HG02798 (cell line): ENCODE measurements at regions not wholly inside any gene's neighbourhood (a gene's known extent, or its start where the extent isn't known, plus 50 kb on each side); places are given as distances from the start of the nearest gene placed in this dataset.

Experiments used
- ATAC-seq: cut with Tn5 transposase; IDR thresholded peaks from one replicate; pipeline ENCODE4 v1.9.1; 2021; ENCODE audit warnings: mild to moderate bottlenecking; ENCODE audit not compliant: unreplicated experiment, poor library complexity

DNA sequence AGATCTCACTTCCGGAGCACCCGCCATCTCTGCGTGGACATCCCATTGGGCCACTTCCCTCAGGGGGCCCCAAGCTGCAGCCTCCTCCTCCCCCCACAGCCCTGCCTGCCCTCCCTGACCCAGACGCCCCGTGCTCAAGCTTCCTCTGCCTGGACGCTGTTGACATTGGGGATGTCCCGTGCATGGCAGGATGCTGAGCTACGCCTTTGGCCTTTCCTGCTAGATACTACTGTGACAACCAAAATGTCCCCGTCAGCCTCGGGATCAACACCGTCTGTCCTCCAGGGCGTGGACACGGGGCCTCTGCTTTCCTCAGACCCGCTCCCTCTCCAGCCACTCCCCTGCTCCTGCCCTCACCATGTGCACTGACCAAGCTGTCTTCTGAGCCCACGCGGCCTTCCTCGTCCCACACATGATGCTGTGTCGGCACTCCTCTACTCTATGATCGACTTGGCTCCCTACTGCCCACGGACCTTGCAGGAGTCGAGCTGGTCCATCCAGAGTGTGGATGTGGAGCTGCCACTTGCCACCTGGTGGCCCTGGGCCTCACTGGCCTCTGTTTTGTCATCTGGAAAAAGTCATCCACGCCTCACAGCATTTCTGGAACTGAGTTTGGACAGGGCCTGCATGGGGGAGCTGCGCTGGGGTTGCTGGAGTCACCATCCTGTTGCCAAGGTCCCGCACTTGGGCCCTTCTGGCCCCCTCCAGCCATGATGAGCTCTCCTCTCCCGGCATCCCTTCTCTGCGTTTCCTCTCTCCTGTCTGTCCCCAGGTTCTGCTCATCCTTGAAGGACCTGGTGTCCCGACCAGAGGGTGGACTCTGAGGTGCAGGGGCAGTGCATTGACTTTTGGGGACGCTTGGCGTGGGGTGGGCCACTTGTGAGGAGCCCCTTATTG lies 221.7 kb upstream of the CIBAR2 start:
- ATAC-seq: no peak

DNA sequence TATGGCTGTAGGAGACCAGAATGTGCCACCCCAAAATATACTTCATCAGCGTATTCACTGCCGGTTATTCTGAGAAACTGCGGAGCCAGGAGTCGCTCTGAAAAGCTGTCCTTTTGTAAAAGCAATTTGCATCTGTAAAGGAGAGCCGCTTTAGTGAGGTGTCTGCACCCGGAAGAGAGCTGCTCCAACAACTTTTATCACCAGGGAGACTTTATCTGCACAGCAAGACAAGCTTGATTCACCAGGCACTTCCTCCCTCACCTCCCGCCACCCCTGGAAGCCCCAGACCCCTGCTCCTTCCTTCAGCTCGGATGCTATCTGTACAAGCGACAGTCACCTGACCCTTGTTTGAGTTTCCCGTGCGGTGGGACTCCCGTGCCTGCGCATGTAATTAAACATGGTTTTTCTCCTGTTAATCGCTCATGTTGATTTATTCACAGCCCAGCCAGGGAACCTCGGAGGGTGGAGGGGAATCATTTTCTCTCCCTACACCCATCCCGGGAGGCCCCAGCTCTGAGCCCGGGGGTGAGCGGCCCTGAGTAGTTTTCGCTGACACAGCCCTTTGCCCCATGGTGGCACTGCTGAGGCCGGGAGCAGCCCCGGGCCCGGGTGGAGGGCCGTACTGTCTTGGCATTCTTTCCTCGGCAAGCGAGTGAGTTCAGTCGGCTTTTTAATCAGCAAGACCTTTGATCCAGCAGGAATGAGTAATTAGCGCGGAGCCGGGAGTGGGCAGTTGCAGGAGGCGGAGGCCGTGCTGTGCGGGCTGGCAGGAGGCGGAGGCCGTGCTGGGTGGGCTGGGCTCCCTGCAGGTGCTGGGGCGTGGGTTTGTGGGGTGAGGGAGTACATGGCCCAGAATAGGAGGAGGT lies 222.7 kb upstream of the CIBAR2 start:
- no peak for ATAC-seq

DNA sequence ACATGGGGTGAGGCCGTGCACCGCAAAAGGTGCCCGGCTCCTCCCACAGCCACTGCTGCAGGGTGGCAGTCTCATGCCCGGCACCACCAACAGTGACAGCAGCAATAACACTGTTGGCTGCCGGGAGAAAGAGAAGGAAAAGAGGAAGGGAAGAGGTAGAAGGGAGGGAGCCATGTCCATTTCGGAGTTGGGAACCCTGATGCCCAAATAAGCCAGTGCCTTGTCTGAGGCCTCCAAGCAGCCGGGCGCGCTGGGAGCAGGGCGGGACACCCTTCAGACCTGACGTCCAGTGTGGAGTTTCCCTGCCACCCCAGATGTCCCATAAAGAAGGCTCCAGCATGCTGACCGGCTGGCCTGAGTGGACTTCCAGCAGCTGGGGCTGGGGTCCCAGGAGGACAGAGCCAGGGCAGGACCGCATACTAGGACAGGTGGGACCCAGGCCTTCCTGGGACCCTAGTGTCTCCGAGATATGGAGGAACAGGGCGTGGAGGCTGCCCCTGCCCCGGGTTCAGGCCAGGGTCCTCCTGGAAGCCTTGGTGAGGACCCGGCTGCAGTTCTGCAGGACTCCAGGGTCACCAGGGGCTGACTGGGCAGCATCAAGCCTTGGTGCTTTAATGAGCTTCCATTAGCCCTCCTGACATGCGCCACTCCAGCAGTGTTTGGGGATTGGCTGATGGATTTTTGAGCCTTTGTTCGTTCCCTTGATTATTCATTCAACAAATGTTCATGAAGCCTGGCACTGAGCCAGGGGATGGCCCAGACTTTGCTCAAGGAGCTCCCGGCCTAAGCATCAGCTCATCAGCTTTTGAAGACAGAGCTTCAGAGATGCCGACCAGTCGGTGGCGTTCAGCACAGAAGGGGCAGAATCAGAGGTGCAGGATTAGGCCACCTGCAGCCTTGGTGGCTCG lies 223.6 kb upstream of the CIBAR2 start:
- ATAC-seq: no peak

DNA sequence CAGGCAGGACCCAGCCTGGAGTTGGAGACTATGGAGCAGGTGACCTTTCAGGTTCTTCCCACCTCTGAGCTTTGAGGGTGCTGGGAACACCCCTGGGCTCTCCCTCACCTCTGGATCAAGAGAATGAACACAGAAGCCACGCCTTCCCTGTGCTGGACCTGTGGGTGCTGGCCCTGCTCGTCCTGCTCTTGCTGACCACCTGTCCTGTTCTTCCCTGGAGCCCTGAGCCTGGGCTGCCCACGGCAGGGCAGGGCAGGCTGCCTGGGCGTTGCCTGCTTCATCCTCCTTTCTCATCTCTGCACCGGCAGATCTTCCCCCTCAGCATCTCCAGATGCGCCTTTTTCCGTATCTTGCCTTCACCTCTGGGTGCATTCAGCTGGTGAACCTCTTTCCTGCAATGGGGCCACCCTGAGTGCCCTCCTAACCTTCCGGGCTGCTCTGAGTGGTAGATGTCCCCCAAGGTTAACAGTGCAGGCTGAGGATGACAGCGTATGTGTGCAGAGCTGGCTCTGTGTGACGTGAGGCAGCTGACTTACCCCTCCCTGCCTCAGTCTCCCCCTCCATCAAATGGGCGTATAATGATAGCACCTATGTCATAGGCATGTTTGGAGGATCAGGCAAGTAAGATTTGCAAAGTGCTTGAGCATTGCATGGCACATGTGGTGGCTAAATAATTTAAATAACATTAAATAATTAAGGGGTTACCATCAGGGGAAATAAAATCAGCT lies 225.8 kb upstream of the CIBAR2 start:
- no peak for ATAC-seq

DNA sequence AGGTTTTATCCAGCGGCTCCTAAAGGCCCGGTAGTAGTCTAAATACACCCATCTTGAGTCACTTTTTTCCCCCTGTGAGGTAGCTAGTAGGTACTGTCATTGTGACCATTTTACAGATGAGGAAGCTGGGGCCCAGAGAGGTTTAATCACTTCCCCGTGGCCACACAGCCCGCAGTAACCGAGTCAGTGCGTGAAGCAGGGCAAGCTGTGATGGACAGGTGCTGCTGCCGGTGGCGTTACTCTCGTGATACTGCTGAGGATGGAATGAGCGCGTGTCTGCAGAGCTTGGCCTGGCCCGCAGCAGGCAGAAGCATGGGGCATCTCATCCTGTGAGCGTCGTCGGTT lies 226.3 kb upstream of the CIBAR2 start:
- no peak for ATAC-seq

DNA sequence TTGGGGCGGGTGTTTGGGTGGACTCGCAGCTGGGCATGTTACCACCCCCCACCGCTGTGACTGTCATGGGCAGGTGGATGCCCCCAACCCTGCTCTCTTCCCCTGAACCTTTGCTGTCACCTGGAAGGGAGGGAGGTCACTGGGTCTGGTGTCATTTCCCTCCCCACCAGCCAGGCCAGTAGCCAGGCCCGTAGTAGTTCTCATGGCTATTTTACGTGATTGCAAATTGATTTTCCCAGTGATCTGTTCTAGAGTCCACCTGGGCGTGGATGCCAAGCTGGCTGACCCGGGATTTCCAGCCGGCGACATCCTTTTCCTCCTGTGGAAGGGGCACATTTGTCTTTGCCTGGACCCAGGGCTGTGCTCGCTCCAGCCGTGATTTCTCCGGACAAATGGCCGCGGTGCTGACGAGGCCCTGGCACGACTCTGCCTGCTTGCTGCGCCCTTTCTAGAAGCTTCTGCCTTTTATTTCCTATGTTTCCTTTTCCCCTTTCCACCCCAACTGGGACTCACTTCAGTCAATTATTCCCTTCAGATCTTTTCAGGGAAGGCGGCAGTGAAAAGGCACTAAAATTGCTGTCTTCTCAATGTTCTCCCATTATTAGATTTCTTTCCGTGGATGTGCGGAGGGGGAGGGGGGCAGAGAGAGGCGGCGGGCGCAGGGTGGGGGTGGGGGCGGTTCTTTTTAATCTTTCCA lies 226.9 kb upstream of the CIBAR2 start:
- no peak for ATAC-seq

DNA sequence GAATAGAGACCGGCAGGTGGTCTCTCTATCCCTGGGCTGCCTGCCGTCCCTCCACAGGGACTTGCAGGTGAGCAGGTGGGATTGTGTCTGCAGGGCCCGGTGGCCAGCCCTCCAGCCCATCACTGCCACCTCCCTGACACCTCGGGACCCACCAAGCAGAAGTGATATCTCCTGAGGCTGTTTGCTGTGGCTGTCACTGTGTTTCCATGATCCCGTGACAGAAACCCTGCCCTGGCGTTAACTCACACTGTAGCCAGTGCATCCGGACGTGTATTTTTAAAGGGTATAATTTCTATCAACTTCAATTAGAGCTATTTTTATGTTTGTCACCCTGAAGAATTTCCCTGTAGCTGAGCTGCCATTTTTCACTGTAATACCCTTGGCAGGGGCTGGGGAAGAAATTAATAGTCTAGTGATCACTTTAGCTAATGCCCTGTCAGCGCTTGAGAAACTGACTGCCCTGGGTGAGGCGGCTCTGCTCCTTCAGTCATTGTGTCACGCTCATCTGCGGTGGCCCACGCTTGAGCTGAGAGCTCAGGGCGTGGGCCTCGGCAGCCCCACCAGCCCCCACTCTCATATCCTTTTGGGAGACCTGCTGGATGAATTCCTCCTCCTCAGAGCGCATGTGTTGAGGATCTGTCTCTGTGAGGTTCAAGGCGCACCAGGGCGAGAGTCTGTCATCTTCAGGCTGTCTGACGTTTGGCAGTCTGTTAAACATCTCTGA lies 229.9 kb upstream of the CIBAR2 start:
- ATAC-seq: no peak

DNA sequence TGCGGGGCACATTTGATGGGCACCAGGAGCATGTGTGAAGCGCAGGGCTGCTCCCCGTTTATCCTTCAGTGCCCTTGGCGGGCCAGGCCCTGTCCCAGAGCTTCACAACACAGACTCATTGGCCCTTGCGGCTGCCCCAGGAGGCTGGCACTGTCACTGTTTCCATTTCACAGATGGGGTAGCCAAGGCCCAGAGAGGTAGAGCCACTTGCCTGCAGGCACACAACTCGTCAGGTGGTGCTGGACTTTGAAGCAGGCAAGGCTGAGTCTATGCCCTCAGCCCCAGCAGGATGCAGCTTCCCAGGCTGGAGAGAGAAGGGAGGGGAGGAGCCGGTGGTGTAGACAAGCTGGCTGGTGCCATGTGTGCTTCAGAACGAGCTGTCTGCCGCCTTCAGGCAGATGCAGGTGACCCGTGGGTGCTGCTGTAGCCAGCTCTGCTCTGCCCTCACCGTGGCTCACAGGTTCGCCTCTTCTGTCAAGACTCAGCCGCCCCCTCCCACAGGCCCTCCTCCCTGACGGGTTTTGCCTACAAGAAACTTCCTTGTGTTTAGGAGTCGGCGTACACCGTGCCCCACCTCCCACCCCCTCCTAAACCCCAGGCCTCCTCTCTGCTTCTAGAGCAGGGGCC lies 232.3 kb upstream of the CIBAR2 start:
- ATAC-seq: no peak

DNA sequence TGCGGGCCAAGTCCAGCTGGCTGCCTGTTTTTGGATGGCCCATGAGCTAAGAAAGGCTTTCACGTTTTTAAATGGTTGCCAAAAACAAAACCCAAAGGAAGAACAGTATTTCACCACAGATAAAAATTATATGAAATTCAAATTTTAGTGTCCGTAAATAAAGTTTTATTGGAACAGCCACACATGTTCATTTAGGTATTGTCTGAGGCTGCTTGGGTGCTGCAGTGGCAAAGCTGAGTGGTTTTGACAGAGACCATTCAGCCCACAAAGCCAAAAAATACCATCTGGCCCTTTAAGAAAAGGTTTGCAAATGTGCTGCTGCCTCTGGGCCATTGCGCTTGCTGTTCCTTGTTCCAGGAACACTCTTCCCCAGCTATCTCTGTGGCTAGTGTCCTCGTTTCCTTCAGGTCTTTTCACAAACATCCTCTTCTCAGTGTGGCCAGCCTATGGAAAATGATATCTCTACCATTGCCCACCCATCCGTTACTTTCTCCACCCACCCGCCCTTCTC lies 232.9 kb upstream of the CIBAR2 start:
- ATAC-seq: no peak

DNA sequence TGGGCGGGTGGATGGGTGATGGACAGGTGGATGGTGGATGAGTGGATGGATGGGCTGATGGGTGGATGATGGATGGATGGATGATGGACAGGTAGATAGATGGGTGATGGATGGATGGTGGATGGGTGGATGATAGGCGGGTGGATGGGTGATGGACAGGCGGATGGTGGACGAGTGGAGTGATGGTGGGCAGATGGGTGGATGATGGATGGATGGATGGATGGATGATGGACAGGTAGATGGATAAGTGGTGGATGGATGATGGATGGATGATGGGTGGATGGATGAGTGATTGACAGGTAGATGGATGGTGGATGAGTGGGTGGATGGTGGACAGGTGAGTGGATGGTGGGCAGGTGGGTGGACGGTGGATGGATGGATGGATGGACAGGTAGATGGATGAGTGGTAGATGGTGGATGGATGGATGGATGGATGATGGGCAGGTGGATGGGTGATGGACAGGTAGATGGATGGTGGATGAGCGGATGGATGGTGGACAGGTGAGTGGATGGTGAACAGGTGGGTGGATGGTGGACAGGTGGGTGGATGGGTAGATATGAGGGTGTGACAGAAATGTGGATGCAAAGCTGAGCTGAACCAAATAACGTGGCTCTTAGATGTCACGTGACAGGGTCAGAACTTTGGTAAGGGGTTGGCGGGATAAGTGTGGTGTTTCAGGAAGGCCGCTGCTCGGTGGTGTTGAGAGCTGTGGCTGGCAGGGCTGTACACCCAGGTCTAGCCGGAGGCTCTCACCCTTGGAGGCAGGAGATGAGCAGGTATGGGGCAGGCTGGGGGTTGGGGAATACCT lies 234.3 kb upstream of the CIBAR2 start:
- ATAC-seq: no peak

DNA sequence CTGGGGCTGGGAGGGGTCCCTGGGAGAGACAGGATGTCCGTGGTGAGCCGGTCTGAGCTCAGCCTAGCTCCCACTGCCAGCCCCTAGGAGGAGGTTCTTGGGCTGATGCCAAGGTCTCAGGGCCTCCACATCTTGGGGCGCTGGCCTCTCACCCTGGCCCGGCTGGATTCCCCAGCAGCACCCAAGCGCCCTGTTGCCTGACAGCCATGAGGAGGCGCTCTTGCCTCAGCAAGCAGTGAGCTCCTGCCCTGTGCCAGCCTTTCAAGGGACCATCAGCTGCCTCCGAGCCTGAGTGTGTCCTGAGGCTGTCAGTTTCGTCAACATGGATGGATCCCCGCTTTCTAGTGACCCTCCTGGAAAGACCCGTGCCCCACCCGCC lies 234.9 kb upstream of the CIBAR2 start:
- no peak for ATAC-seq

DNA sequence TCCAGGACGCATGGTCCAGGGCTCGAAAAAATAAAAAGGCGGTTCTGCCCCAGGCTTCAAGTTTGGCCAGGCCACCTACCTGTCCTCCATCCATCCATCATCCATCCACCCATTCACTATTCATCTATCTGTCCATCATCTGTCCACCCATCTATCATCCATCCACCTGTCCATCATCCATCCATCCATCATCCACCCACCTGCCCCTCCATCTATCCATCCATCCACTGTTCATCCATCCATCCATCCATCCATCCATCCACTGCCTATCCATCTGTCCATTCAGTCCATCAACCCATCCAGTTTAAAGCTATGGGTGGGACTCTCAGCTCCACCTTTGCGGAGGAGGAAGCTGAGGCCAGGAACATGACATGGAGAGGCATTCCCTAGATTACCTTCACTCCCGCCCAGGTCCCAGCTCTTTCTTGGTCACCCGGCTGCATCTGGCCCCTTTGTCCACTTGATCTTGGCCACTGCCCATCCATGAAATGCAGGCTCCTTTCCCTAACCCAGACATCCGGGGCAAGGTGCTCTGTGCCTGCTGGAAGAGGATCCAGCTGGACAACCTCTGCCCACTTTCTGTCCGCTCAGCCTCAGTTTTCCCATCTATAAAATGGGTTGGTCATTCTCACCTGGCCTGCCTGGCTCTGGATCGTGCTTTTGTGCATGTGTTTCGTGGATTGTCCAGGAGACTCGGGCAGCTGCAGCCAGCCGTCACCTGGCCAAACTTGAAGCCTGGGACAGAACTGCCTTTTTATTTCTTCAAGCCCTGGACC lies 236.0 kb upstream of the CIBAR2 start:
- no peak for ATAC-seq

DNA sequence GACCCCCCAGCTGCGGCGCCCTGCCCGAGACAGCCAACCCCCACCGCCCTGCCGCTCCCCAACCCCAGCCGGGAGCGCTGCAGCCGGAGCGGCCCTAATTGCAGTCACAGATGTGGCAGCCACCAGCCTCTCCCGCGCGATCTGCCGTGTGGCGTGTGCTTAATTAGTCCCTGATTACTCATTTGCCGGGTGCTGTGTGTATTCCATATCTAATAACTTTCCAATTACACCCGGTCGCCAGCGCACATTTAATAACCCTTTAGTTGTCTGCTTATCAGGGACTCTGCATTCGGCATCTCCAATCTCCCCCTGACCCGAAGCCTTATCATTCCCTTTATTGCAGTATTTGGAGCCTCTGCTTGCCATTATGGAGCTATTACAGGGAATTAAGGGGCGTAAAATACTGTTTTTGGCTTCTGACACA lies 236.7 kb upstream of the CIBAR2 start:
- no peak for ATAC-seq

DNA sequence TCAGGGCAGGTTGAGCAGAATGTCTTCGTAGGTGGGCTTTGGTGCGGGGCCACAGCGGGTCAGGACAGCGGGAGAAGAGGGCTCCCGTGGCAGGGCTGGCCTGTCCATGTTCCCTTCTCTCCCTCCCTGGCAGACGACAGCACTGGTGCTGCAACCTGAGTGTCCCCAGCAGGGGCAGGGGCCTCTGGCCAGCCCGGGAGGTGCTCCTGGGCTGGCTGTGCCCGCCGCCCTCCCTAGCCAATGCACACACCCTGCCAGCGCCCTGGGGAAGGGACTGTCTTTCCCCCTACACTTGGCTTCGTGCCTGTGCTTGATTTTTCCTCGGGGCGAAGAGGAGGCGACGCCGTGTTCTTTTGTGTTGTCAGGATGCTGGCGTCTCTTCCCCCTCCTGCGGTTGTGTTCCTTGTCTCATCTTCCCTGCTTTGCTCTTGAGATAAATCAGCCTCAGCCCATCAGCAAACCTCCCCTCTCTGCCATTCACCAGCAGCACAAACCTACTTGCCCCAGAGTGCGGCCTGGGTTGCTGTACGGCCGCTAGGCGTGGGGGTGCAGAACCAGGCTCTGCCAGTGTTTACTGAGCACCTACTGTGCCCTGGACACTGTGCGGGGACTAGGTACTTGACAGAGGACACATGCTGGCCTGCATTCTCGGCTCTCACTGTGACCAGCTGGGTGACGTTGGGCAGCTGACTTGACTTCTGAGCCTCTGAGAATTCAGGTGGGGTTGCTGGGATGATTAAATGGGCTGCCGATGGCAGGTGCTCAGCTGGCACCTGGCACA lies 237.3 kb upstream of the CIBAR2 start:
- ATAC-seq: no peak

DNA sequence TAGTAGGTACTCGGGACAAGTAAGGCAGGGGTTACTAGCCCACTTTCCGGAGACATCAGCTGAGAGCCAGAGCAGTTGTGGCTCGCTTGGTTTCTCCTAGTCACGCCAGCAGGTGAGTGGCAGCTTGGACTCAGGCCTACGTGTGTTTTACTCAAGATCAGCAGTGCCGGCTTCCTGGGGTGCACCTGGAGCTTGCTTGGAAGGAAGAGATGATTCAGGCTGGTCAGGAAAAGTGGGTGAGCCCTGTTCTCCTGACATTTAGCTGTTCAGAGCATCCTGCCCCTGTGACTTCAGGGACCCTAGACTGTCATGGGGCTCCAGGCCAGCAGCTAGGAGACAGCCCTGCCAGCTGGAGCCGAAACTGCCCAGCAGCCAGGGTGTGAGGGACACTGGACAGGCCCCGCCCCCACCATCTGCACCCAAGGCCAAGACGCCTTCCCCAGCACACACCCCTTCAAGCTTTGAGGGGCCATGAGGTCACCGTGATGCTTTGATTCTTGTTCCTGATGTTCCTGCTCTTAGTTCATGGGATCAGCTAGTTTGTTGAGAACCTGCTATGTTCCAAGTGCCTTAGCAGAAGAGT lies 238.0 kb upstream of the CIBAR2 start:
- ATAC-seq: no peak
